K562 (cell line): ENCODE measurements at regions not wholly inside any gene's neighbourhood (a gene's known extent, or its start where the extent isn't known, plus 50 kb on each side); places are given as distances from the start of the nearest gene placed in this dataset.

ENCODE experiments used
- ATAC-seq: fragments of 200-7000 bp; cut with Tn5 transposase; 3 replicates; pipeline ENCODE4 v1.9.1; 2020; ENCODE audit warnings: moderate library complexity
- BruUV-seq: library from RNA; stranded (reverse); fragments of 400-500 nt; replicated peaks from 2 replicates; lab custom pipeline; 2021; lab: Mats Ljungman, UMichigan
- CTCF ChIA-PET: fragments of 300-600 bp; formaldehyde crosslinking; extraction: SDS; loops from one replicate; lab custom pipeline; 2021; ENCODE audit warnings: low intra/inter-chr PET ratio; lab: Yijun Ruan, JAX
- POLR2A ChIA-PET: fragments of 300-600, 350-650 bp; sonication (Branson Sonifier 250); formaldehyde crosslinking; extraction: SDS; loops from one replicate; lab custom pipeline; 2021; ENCODE audit warnings: antibody characterized with exemption, inconsistent platforms; lab: Yijun Ruan, JAX
- DNase-seq, 4 experiments: peaks; one replicate each; pipeline versions ENCODE4 v3.0.0 to v3.0.0-alpha.2; 2011 to 2018; ENCODE audit warnings: low spot score in 3 of 4, mixed read lengths in 3 of 4; ENCODE audit errors: extremely low read depth in 1 of 4
- FAIRE-seq: peaks from 2 replicates; lab custom pipeline; 2011; peaks lifted over from hg19 to GRCh38; lab: Jason Lieb, UNC
- H2AFZ ChIP-seq: 2 replicates; pipeline ENCODE4 v1.6.0; 2011; ENCODE audit warnings: low read depth, low read length, control low read depth, inconsistent platforms
- H3K27ac ChIP-seq: fragments of 200-600 bp; 3 replicates; pipeline ENCODE4 v1.8.0; 2011; ENCODE audit warnings: low read depth, mild to moderate bottlenecking, control low read depth, inconsistent platforms, low read length, moderate library complexity, mixed read lengths; ENCODE audit errors: extremely low read depth
- H3K27me3 ChIP-seq, 2 experiments: fragments of 300-600 bp in 1 of 2; 2 replicates in 1 of 2; 3 replicates in 1 of 2; pipeline versions ENCODE4 v1.6.0 to v1.8.0; 2011; ENCODE audit warnings: inconsistent platforms in 2 of 2, low read length in 2 of 2, mild to moderate bottlenecking in 1 of 2, mixed read lengths in 1 of 2, moderate library complexity in 1 of 2; ENCODE audit not compliant: control insufficient read depth in 2 of 2, insufficient read depth in 2 of 2
- H3K36me3 ChIP-seq: fragments of 300-600 bp; 3 replicates; pipeline ENCODE4 v1.8.0; 2011; ENCODE audit warnings: mild to moderate bottlenecking, low read length, inconsistent platforms; ENCODE audit not compliant: control insufficient read depth, insufficient read depth
- H3K4me1 ChIP-seq, 2 experiments: fragments of 200-600 bp in 1 of 2; replicated peaks in 1 of 2; 2 replicates in 1 of 2; 3 replicates in 1 of 2; pipeline versions ENCODE4 v1.5.1 to v1.8.0; 2011; ENCODE audit warnings: inconsistent platforms in 2 of 2, low read length in 2 of 2, mild to moderate bottlenecking in 1 of 2, mixed read lengths in 1 of 2, moderate library complexity in 1 of 2; ENCODE audit not compliant: control insufficient read depth in 2 of 2, insufficient read depth in 2 of 2
- H3K4me2 ChIP-seq: 2 replicates; pipeline ENCODE4 v1.6.1; 2011; ENCODE audit warnings: low read length, control low read depth, inconsistent platforms, mixed read lengths; ENCODE audit not compliant: insufficient read depth
- H3K4me3 ChIP-seq: fragments of 200-600 bp; sonication (generic), shearing (Covaris generic); 2 replicates; pipeline ENCODE4 v1.5.1; 2016; ENCODE audit warnings: control low read depth, inconsistent platforms
- H3K79me2 ChIP-seq: fragments of 200-600 bp; 3 replicates; pipeline ENCODE4 v1.8.0; 2011; ENCODE audit warnings: low read length, inconsistent platforms; ENCODE audit not compliant: control insufficient read depth, insufficient read depth
- H3K9ac ChIP-seq, 2 experiments: 2 replicates each; pipeline versions ENCODE4 v1.6.0 to v1.6.1; 2011; ENCODE audit warnings: low read depth in 2 of 2, low read length in 2 of 2, control low read depth in 1 of 2, inconsistent platforms in 1 of 2, mild to moderate bottlenecking in 1 of 2, mixed read lengths in 1 of 2; ENCODE audit not compliant: insufficient read depth in 1 of 2
- H3K9me1 ChIP-seq: one replicate; pipeline ENCODE4 v1.6.0; 2011; ENCODE audit warnings: inconsistent platforms, mild to moderate bottlenecking, low read length, moderate library complexity; ENCODE audit not compliant: control insufficient read depth, insufficient read depth
- H3K9me3 ChIP-seq: replicated peaks from 2 replicates; pipeline ENCODE4 v1.5.1; 2011; ENCODE audit warnings: low read depth, low read length, inconsistent platforms; ENCODE audit not compliant: control insufficient read depth, insufficient read depth
- H4K20me1 ChIP-seq: replicated peaks from 2 replicates; pipeline ENCODE4 v1.6.1; 2011; ENCODE audit warnings: low read length, inconsistent platforms, mixed read lengths; ENCODE audit not compliant: control insufficient read depth, insufficient read depth
- C11orf30 ChIP-seq: fragments of 450-650 bp; IDR thresholded peaks from 2 replicates; pipeline ENCODE4 v1.6.1; 2016; ENCODE audit warnings: low read depth, mild to moderate bottlenecking
- CEBPG ChIP-seq, 3 experiments: fragments of 200-800 bp in 1 of 3; sonication (Bioruptor generic) in 1 of 3; sonication (generic) in 1 of 3; formaldehyde crosslinking in 1 of 3; IDR thresholded peaks in 2 of 3; conservative IDR thresholded peaks in 1 of 3; 2 replicates each; pipeline versions ENCODE4 v1.6.1 to v1.8.0; 2016 to 2022; ENCODE audit warnings: missing compliant biosample characterization in 2 of 3, missing genetic modification characterization in 2 of 3, mild to moderate bottlenecking in 1 of 3, missing genetic modification reagents in 1 of 3
- E2F1 ChIP-seq: sonication (generic); formaldehyde crosslinking; IDR thresholded peaks from 2 replicates; pipeline ENCODE4 v1.8.1; 2023; ENCODE audit warnings: mild to moderate bottlenecking, missing genetic modification reagents, moderate library complexity
- NCOA2 ChIP-seq, 2 experiments: fragments of 450-650 bp; IDR thresholded peaks; 2 replicates each; pipeline ENCODE4 v1.6.1; 2018; ENCODE audit warnings: mild to moderate bottlenecking in 2 of 2, moderate library complexity in 1 of 2; ENCODE audit not compliant: partially characterized antibody in 2 of 2
- NFIX ChIP-seq: fragments of 250-450 bp; sonication (Bioruptor Pico); IDR thresholded peaks from 2 replicates; pipeline ENCODE4 v1.4.0; 2020; ENCODE audit warnings: low read depth, mild to moderate bottlenecking, moderate library complexity
- NR4A1 ChIP-seq, 2 experiments: fragments of 250-450 bp in 1 of 2; fragments of 450-650 bp in 1 of 2; sonication (Bioruptor Pico) in 1 of 2; IDR thresholded peaks; 2 replicates each; pipeline versions ENCODE4 v1.4.0 to v1.6.1; 2016 to 2020; ENCODE audit warnings: mild to moderate bottlenecking in 2 of 2, missing compliant biosample characterization in 1 of 2, missing genetic modification characterization in 1 of 2, moderate library complexity in 1 of 2
- RBM14 ChIP-seq: fragments of 200-400 bp; formaldehyde crosslinking; IDR thresholded peaks from 2 replicates; pipeline ENCODE4 v1.6.1; 2018; ENCODE audit warnings: low read depth, mild to moderate bottlenecking, low read length, moderate library complexity, borderline replicate concordance; ENCODE audit not compliant: insufficient read depth
- RNF2 ChIP-seq: sonication (generic); IDR thresholded peaks from 2 replicates; pipeline ENCODE4 v1.6.1; 2016
- SNRNP70 ChIP-seq: fragments of 200-400 bp; formaldehyde crosslinking; optimal IDR thresholded peaks from 2 replicates; pipeline ENCODE3; 2017; ENCODE audit warnings: low read depth, low read length
- SRSF1 ChIP-seq: fragments of 200-400 bp; formaldehyde crosslinking; IDR thresholded peaks from 2 replicates; pipeline ENCODE4 v1.6.1; 2017; ENCODE audit warnings: mild to moderate bottlenecking, low read depth, low read length, moderate library complexity
- STAT5A ChIP-seq: IDR thresholded peaks from 2 replicates; pipeline ENCODE4 v1.6.1; 2012; ENCODE audit warnings: low read length, inconsistent platforms, borderline replicate concordance
- ZFP36 ChIP-seq: fragments of 150-350 bp; IDR thresholded peaks from 2 replicates; pipeline ENCODE4 v1.6.1; 2018; ENCODE audit warnings: low read length, low read depth; ENCODE audit not compliant: partially characterized antibody
- ZNF431 ChIP-seq: sonication (generic); formaldehyde crosslinking; IDR thresholded peaks from 2 replicates; pipeline ENCODE4 v1.8.0; 2022; ENCODE audit warnings: mild to moderate bottlenecking, missing genetic modification reagents
- ZNF445 ChIP-seq: fragments of 250-450 bp; sonication (Bioruptor Pico); IDR thresholded peaks from 2 replicates; pipeline ENCODE4 v1.4.0; 2020; ENCODE audit warnings: low read depth, mild to moderate bottlenecking, moderate library complexity
- ZNF584 ChIP-seq: fragments of 200-800 bp; sonication (Bioruptor generic); IDR thresholded peaks from 2 replicates; pipeline ENCODE4 v1.6.1; 2016; ENCODE audit warnings: low read depth, mild to moderate bottlenecking, missing genetic modification characterization, missing compliant biosample characterization
- ZNF668 ChIP-seq: fragments of 250-450 bp; sonication (Bioruptor Pico); IDR thresholded peaks from 2 replicates; pipeline ENCODE4 v1.8.0; 2022; ENCODE audit warnings: mild to moderate bottlenecking, inconsistent platforms
- ZNF707 ChIP-seq: fragments of 250-450 bp; sonication (Bioruptor Pico); conservative IDR thresholded peaks from 2 replicates; pipeline ENCODE4 v1.8.0; 2022; ENCODE audit warnings: inconsistent platforms, mild to moderate bottlenecking, moderate library complexity
- WGBS: fragments of 100-300 bp; shearing (Covaris generic); methylation state at CpG from one replicate; pipeline ENCODE4 v1.1.6; 2016; ENCODE audit warnings: low coverage, mixed read lengths; ENCODE audit not compliant: insufficient coverage; ENCODE audit errors: missing lambda C conversion rate; 5-methylcytosine and 5-hydroxymethylcytosine counted together
- in situ Hi-C: fragments of 300-500 bp; cut with MboI; formaldehyde crosslinking; loops from 4 replicates; pipeline ENCODE4 v1.15.0; 2018; ENCODE audit warnings: inconsistent platforms, mixed read lengths
- intact Hi-C: fragments of 100-400 bp; cut with micrococcal nuclease; formaldehyde crosslinking; loops from 2 replicates; pipeline ENCODE4 v1.14.2; 2022
- TF ChIP-seq, protein P1 (sequence below): fragments of 250-450 bp; sonication (Bioruptor Pico); IDR thresholded peaks from 2 replicates; pipeline ENCODE4 v1.4.0; 2020; ENCODE audit warnings: mild to moderate bottlenecking

DNA sequence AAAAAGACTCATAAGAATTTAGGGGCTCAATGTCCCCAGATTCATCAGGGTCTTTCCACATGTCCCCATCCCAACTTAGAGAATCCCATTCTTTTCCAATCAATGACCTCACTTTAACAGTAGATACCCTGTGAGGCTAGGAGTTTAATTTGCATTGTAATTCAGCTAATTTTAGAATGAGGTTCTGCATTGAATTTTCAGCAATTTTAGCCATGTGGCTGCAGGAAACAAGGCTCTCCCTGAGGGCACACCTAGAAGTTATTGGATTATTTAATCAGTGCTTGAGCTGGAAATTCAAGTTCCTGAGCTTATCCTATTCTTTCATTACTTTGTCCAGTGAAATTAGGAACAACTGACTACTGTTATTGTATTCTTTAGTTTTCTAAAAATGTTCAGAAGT, 433.8 kb downstream of the ADAMTS20 start (continued):
- TF ChIP-seq RBM14 = no peak
- TF ChIP-seq ZNF584 = no peak
- no peak for TF ChIP-seq ZNF431 (CRISPR knock-in tag)
- TF ChIP-seq SRSF1 = no peak
- TF ChIP-seq, protein P1, sequence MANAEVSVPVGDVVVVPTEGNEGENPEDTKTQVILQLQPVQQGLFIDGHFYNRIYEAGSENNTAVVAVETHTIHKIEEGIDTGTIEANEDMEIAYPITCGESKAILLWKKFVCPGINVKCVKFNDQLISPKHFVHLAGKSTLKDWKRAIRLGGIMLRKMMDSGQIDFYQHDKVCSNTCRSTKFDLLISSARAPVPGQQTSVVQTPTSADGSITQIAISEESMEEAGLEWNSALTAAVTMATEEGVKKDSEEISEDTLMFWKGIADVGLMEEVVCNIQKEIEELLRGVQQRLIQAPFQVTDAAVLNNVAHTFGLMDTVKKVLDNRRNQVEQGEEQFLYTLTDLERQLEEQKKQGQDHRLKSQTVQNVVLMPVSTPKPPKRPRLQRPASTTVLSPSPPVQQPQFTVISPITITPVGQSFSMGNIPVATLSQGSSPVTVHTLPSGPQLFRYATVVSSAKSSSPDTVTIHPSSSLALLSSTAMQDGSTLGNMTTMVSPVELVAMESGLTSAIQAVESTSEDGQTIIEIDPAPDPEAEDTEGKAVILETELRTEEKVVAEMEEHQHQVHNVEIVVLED = no peak
- TF ChIP-seq ZNF707 (CRISPR knock-in tag) = no peak
- no peak for TF ChIP-seq NCOA2 (IDR thresholded peaks at IDR 0.05; ENCODE audit: partially characterized antibody in 2 of 2)

- Histone ChIP-seq H3K4me3 (no peak overlapping the region), H3K4me2 (no peak overlapping the region), H4K20me1 (no peaks in the 10 kb centered on the region), H2AFZ (no peak overlapping the region), H3K27me3 (no peaks in the 10 kb centered on the region), H3K27ac (no peak overlapping the region), H3K9me1 (no peaks in the 10 kb centered on the region), H3K4me1 (no peaks in the 10 kb centered on the region), H3K9ac (no peak overlapping the region), H3K36me3 (no peaks in the 10 kb centered on the region), H3K9me3 (no peaks in the 10 kb centered on the region), H3K79me2 (no peaks in the 10 kb centered on the region)
- BruUV-seq = no TSS peak
- intact Hi-C loops (no loop called here), in situ Hi-C loops (no loop called here)
- FAIRE-seq = no peak
- CTCF ChIA-PET = no interaction called here
- TF ChIP-seq STAT5A (no peak), CEBPG (CRISPR knock-in tag; IDR thresholded peaks at IDR 0.05) (no peak), CEBPG (tag; conservative IDR thresholded peaks at IDR 0.05 in 1 of 2, IDR thresholded peaks at IDR 0.05 in 1 of 2) (no peak), NFIX (CRISPR knock-in tag) (no peak), ZNF445 (CRISPR knock-in tag) (no peak), ZFP36 (no peak), E2F1 (no peak), C11orf30 (no peak), NR4A1 (CRISPR knock-in tag; IDR thresholded peaks at IDR 0.05) (no peak), NR4A1 (tag; IDR thresholded peaks at IDR 0.05) (no peak), RNF2 (no peak), ZNF668 (CRISPR knock-in tag) (no peak), SNRNP70 (no peak)
- POLR2A ChIA-PET = no interaction called here
- DNase-seq = no peak
- no peak for ATAC-seq
- 2% methylated on average over 3 of the region's 3 CpGs for WGBS
These were observed 434.6 kb downstream of the ADAMTS20 start for GRCh38 chr12:43117226-43117930.
